ENCODE measurements at regions not wholly inside any gene's neighbourhood (a gene's known extent, or its start where the extent isn't known, plus 50 kb on each side); places are given as distances from the start of the nearest gene placed in this dataset.
"Not testable (repeated sequence)": the region's sequence is repeated elsewhere in the genome, so short reads cannot be mapped to it uniquely, and the experiment has no call there.

DNA sequence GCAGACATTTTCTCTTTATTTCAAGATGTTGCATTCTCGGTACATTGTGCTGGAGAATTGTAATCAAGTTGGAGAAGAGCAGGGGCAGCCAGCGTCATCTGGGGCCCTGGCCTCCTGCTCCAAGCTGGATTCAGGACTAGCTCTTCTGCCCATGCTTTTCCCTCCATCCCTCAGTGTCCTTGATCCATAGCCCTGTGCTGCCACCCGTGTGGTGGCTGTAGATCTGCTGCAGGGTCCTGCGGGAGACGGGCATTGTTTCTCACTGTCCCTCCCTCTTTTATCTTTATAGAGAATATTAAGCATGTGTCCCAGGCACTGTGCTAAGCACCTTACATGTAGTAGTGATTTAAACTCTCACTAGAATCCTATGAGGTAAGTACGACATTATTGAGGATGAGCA lies 60.5 kb upstream of the HAND1 start:
- POLR2A ChIA-PET = no interaction called here
- H3K27me3 Mint-ChIP-seq = peaks cover 11% of the 10 kb centered on the region
- no peak overlapping the region for H3K27ac Mint-ChIP-seq
- no peak for DNase-seq
- no peaks in the 10 kb centered on the region for H3K36me3 Mint-ChIP-seq (ENCODE audit: low read depth)
- H3K4me1 Mint-ChIP-seq = no peaks in the 10 kb centered on the region
- H3K9me3 Mint-ChIP-seq = no peaks in the 10 kb centered on the region
- H3K4me3 Mint-ChIP-seq = no peak overlapping the region
- CTCF ChIA-PET = interaction anchor here (1.5 kb wide), 1 partner anchor 18 kb away, joined by 3 read pairs; no protein-coding TSS in a partner anchor

DNA sequence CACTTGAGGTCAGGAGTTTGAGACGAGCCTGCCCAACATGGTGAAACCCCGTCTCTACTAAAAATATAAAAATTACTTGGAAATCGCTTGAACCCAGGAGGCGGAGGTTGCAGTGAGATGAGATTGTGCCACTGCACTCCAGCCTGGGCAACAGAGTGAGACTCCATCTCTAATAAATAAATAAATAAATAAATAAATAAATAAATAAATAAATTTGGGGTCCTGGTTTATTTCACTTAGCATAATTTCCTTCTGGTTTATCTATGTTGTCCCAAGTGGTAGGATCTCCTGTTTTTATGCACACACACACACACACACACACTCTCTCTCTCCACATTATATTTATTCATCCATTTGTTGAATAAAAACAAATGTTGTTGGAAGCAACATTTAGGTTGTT lies 58.4 kb upstream of the HAND1 start:
- H3K4me1 Mint-ChIP-seq; POLR2A ChIA-PET; H3K36me3 Mint-ChIP-seq (ENCODE audit: low read depth); H3K9me3 Mint-ChIP-seq; H3K27me3 Mint-ChIP-seq; DNase-seq; H3K27ac Mint-ChIP-seq; H3K4me3 Mint-ChIP-seq: not testable (repeated sequence)
- CTCF ChIA-PET = interaction anchor here (1.3 kb wide), 1 partner anchor 12 kb away, joined by 3 read pairs; no protein-coding TSS in a partner anchor

DNA sequence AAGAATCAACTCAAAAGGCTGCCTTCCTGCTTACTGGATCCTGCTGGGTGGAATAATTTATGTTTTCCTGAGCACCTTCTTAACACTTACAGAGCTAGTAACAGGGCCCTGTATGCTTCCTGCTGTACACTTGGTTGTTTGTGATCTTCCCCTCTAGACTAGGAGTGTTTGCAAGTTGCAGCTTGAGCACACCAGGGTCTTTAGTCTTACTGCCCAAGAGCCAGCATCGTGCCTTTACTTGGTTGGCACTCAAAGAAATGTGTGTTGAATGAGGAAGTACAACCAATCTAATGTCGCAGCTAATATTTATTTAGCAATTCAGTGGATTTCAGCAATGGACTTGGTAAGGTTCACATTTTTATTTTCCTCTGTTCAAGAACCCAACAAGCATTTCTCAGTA lies 57.5 kb upstream of the HAND1 start:
- Mint-ChIP-seq H3K4me1 (no peaks in the 10 kb centered on the region), H3K36me3 (ENCODE audit: low read depth) (no peaks in the 10 kb centered on the region), H3K4me3 (no peak overlapping the region), H3K9me3 (no peaks in the 10 kb centered on the region), H3K27me3 (peaks cover 12% of the 10 kb centered on the region), H3K27ac (no peak overlapping the region)
- POLR2A ChIA-PET = no interaction called here
- DNase-seq = no peak
- CTCF ChIA-PET = interaction anchor here (1.3 kb wide), 1 partner anchor 13 kb away, joined by 3 read pairs; no protein-coding TSS in a partner anchor

DNA sequence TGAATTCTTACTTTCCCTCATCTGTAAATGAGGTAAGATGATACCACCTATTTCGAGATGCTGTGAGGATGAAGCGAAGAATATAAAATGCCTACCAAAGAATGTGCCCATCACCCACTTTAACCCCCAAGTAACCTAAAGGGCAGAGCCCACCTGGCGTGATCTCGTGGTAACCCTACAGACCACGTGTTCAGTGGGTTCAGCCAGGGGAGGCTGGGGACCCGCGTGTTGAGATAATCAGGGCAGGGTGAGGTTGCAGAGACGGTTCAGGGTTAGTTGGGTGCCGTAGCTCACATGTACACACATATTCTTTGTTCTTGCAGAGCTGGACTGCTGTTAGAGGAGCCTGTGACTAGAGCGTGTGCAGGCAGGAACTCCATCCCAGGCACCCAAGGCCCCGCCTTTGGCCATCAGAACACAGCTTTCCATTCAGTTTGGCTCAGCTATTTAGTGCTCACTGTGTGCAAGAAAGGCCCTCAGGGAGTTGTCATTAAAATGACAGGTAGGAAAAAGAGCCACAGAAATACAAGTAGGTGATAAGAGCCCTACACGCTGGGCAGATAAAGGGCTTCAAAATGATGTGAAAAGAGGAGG lies 56.5 kb upstream of the HAND1 start:
- DNase-seq = no peak
- Mint-ChIP-seq H3K27me3 (peaks cover 12% of the 10 kb centered on the region), H3K9me3 (no peaks in the 10 kb centered on the region), H3K27ac (no peak overlapping the region), H3K4me1 (no peaks in the 10 kb centered on the region), H3K4me3 (no peak overlapping the region), H3K36me3 (ENCODE audit: low read depth) (no peaks in the 10 kb centered on the region)
- ChIA-PET POLR2A (no interaction called here), CTCF (no interaction called here)

DNA sequence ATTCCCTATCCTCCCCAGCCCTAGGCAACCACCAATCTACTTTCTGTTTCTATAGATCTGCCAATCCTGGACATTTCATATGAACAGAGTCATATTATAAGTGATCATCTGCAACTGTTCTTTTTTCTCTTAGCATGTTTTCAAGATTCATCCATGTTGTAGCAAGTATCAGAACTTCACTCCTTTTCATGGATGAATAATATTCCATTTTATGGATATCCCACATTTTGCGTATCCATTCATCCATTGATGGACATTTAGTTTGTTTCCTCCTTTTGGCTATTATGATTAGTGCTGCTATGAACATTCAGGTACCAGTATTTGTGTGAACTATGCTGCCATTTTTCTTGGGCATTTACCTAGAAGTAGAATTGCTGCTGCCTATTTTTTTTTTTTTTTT lies 51.3 kb upstream of the HAND1 start:
- H3K36me3 Mint-ChIP-seq (ENCODE audit: low read depth) = no peaks in the 10 kb centered on the region
- ChIA-PET POLR2A (no interaction called here), CTCF (interaction anchor here (0.8 to 1.7 kb wide), 3 partner anchors 9 to 17 kb away, joined by 3 to 5 read pairs (median 4); no protein-coding TSS in a partner anchor)
- H3K27ac Mint-ChIP-seq = no peak overlapping the region
- H3K4me1 Mint-ChIP-seq = no peaks in the 10 kb centered on the region
- H3K9me3 Mint-ChIP-seq = no peaks in the 10 kb centered on the region
- no peak overlapping the region for H3K4me3 Mint-ChIP-seq
- DNase-seq = no peak
- H3K27me3 Mint-ChIP-seq = peaks cover 16% of the 10 kb centered on the region

DNA sequence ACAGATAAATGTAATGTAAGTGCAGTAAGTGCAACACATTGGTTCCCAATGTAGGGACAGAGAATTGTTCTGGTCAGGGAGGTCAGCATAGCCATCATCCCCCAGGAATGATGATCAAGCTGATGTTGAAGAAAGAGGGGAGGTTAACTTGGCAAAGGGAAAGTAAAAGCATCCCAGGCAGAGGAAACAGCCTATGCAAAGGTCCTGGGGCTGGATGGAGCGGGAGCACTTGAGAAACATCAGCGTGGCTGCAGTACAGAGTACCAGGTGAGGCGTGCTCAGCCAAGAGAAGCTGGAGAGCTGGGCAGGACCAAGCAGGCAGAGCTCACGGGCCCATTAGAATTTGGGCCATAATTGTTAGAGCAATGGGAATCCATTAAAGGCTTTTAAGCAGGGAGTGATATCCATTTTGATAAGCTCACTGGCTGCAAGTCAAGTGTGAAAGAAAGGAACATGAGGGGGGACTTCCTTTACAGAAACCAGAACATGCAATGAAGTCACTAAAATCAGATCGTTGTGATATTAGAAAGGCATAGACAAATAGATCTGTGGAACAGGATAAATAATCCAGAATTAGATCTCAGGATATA lies 50.1 kb upstream of the HAND1 start:
- Mint-ChIP-seq H3K36me3 (ENCODE audit: low read depth) (no peaks in the 10 kb centered on the region), H3K27me3 (peaks cover 22% of the 10 kb centered on the region), H3K27ac (no peak overlapping the region), H3K4me1 (no peaks in the 10 kb centered on the region), H3K9me3 (no peaks in the 10 kb centered on the region), H3K4me3 (no peak overlapping the region)
- no peak for DNase-seq
- ChIA-PET POLR2A (no interaction called here), CTCF (interaction anchor here (1.7 kb wide), 1 partner anchor 16 kb away, joined by 4 read pairs; no protein-coding TSS in a partner anchor)

Data from activated CD4-positive, alpha-beta memory T cell treated with anti-CD3 and anti-CD28 coated beads, Interleukin-2, amount 10 ng/mL, durations not matched to agents 7 days and 5 days (primary cell).